ENCODE measurements at regions not wholly inside any gene's neighbourhood (a gene's known extent, or its start where the extent isn't known, plus 50 kb on each side); places are given as distances from the start of the nearest gene placed in this dataset.

- no peak for DNase-seq
These were observed 1171.6 kb upstream of the CDH18 start for GRCh38 chr5:21159510-21160059.

GRCh38 chr5:21154526-21154925 lies 1166.5 kb upstream of the CDH18 start:
- no peak for DNase-seq

- DNase-seq: no peak
These were observed 1164.6 kb upstream of the CDH18 start for GRCh38 chr5:21152611-21153010.

GRCh38 chr5:21145376-21145775 lies 1157.4 kb upstream of the CDH18 start:
- DNase-seq: no peak

- DNase-seq: no peak
These were observed 1155.7 kb upstream of the CDH18 start for GRCh38 chr5:21143686-21144085.

- no peak for DNase-seq
These were observed 1154.8 kb upstream of the CDH18 start for GRCh38 chr5:21142791-21143190.

GRCh38 chr5:21140987-21141386 lies 1153.0 kb upstream of the CDH18 start:
- DNase-seq: no peak

- DNase-seq: no peak
These were observed 1138.2 kb upstream of the CDH18 start for GRCh38 chr5:21126236-21126635.

- no peak for DNase-seq
These were observed 1137.4 kb upstream of the CDH18 start for GRCh38 chr5:21125238-21125983.

GRCh38 chr5:21121213-21121612 lies 1133.2 kb upstream of the CDH18 start:
- DNase-seq: no peak

- no peak for DNase-seq
These were observed 1109.7 kb upstream of the CDH18 start for GRCh38 chr5:21097661-21098060.

GRCh38 chr5:21094619-21095018 lies 1106.6 kb upstream of the CDH18 start:
- DNase-seq: no peak

GRCh38 chr5:21087766-21088165 lies 1099.8 kb upstream of the CDH18 start:
- DNase-seq: no peak

GRCh38 chr5:21085791-21086190 lies 1097.8 kb upstream of the CDH18 start:
- DNase-seq: no peak

GRCh38 chr5:21071986-21072385 lies 1084.0 kb upstream of the CDH18 start:
- DNase-seq: no peak

GRCh38 chr5:21071421-21071820 lies 1083.4 kb upstream of the CDH18 start:
- no peak for DNase-seq

GRCh38 chr5:21070858-21071257 lies 1082.9 kb upstream of the CDH18 start:
- DNase-seq: no peak

GRCh38 chr5:21067724-21068123 lies 1079.7 kb upstream of the CDH18 start:
- no peak for DNase-seq

GRCh38 chr5:21063146-21063545 lies 1075.1 kb upstream of the CDH18 start:
- no peak for DNase-seq

- no peak for DNase-seq
These were observed 1070.3 kb upstream of the CDH18 start for GRCh38 chr5:21058289-21058688.

GRCh38 chr5:21051945-21052344 lies 1063.9 kb upstream of the CDH18 start:
- DNase-seq: no peak

- no peak for DNase-seq
These were observed 1061.9 kb upstream of the CDH18 start for GRCh38 chr5:21049901-21050300.

GRCh38 chr5:21030981-21031380 lies 1043.0 kb upstream of the CDH18 start:
- DNase-seq: no peak

- DNase-seq: no peak
These were observed 1037.0 kb upstream of the CDH18 start for GRCh38 chr5:21024966-21025365.

GRCh38 chr5:21013237-21013636 lies 1025.2 kb upstream of the CDH18 start:
- DNase-seq: no peak
